GM12865 (cell line): ENCODE measurements at regions not wholly inside any gene's neighbourhood (a gene's known extent, or its start where the extent isn't known, plus 50 kb on each side); places are given as distances from the start of the nearest gene placed in this dataset.

Experiments
- DNase-seq: peaks from one replicate; pipeline ENCODE4 v3.0.0; 2010; ENCODE audit warnings: low read depth
- H3K4me3 ChIP-seq: 2 replicates; pipeline ENCODE4 v1.5.1; 2011; ENCODE audit warnings: mild to moderate bottlenecking, low read depth, low read length, control low read depth
- CTCF ChIP-seq: IDR thresholded peaks from 2 replicates; pipeline ENCODE4 v1.5.1; 2011; ENCODE audit warnings: low read length, control low read depth, low read depth, inconsistent platforms; ENCODE audit not compliant: insufficient read depth; ENCODE audit errors: missing control alignments

DNA sequence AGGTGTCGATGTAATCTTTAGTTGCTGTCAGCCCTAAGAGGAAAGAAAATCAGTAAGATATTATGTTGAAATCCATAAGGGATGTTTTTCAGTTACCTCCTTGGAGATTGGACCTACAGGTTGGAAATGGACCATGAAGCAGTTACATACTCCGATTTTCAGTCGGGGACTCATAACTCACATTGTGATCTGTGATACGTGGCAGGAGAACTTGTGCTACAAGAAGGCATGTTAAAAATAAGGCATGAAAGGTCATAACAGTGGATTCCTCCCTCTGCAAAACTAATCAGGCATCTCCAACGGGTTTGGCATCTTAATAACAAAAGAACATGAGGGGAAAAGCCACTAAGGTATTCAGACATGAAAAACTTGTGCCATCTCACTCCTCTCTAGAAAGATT lies 111.2 kb upstream of the CACHD1 start:
- no peak for TF ChIP-seq CTCF
- no peak for DNase-seq
- H3K4me3 ChIP-seq = no peak overlapping the region

DNA sequence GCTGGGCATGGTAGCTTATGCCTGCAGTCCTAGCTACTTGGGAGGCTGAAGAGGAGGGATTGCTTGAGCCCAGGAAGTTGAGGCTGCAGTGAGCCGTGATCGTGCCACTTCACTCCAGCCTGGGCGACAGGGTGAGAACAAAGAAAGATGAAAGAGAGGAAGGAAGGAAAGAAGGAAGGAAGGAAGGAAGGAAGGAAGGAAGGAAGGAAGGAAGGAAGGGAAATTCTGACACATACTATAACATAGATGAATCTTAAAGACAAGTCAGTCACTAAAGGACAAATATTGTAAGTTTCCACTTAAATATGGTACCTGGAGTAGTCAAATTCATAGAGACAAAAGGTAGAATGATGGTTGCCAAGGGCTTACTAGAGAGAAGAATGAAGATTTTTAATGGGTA lies 108.0 kb upstream of the CACHD1 start:
- no peak for DNase-seq
- H3K4me3 ChIP-seq = no peak overlapping the region
- TF ChIP-seq CTCF = no peak

- no peak for DNase-seq
- H3K4me3 ChIP-seq = no peak overlapping the region
- no peak for TF ChIP-seq CTCF
Observed at GRCh38 chr1:64363111-64363510, 106.8 kb upstream of the CACHD1 start.

GRCh38 chr1:64363616-64364015 lies 106.3 kb upstream of the CACHD1 start:
- no peak for DNase-seq
- H3K4me3 ChIP-seq = no peak overlapping the region
- TF ChIP-seq CTCF = no peak

- TF ChIP-seq CTCF = no peak
- H3K4me3 ChIP-seq = no peak overlapping the region
- DNase-seq = no peak
Observed at GRCh38 chr1:64366821-64367220, 103.1 kb upstream of the CACHD1 start.

DNA sequence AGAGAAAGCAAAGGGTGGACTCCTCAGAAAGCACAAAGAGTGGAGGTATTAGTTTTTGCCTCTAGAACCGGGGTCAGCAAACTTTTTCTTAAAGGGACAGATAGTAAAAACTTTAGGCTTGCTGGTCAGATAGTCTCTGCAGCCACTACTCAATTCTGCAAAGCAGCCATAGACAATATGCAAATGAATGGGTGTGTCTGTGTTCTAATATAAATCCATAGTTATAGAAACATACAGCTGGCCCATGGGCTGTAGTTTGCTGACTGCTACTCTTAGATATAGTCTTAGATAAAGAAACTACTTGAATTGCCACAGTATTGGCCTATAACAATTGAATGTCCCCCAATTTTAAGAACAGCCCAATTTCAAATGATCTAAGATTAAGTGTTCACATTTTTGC lies 101.6 kb upstream of the CACHD1 start:
- TF ChIP-seq CTCF = no peak
- no peak overlapping the region for H3K4me3 ChIP-seq
- no peak for DNase-seq

- H3K4me3 ChIP-seq = no peak overlapping the region
- DNase-seq = no peak
- no peak for TF ChIP-seq CTCF
Observed at GRCh38 chr1:64378826-64379225, 91.1 kb upstream of the CACHD1 start.
